B cell (primary cell): ENCODE measurements at regions not wholly inside any gene's neighbourhood (a gene's known extent, or its start where the extent isn't known, plus 50 kb on each side); places are given as distances from the start of the nearest gene placed in this dataset.

Source experiments
- ATAC-seq: fragments of 200-7000 bp; cut with Tn5 transposase; one replicate; pipeline ENCODE4 v1.10.0; 2021; ENCODE audit warnings: low read depth, mild to moderate bottlenecking, moderate number of reproducible peaks, moderate library complexity
- CTCF ChIA-PET: fragments of 350-600 bp; sonication (Branson Sonifier 250); formaldehyde crosslinking; loops from one replicate; lab custom pipeline; 2021; ENCODE audit warnings: antibody characterized with exemption, inconsistent platforms; lab: Charles Lee
- POLR2A ChIA-PET: fragments of 350-600 bp; sonication (Branson Sonifier 250); formaldehyde crosslinking; loops from one replicate; lab custom pipeline; 2021; ENCODE audit warnings: antibody characterized with exemption; lab: Charles Lee
- DNase-seq: peaks from one replicate; pipeline ENCODE4 v3.0.0; 2013
- H2AFZ ChIP-seq: 2 replicates; pipeline ENCODE4 v1.6.1; 2012; ENCODE audit warnings: mild to moderate bottlenecking, low read depth, low read length; ENCODE audit not compliant: insufficient read depth, poor library complexity, severe bottlenecking
- H3K27ac ChIP-seq, 2 donors: 1 replicate in 1 of 2; 2 replicates in 1 of 2; pipeline ENCODE4 v1.5.1; 2012 to 2013; ENCODE audit warnings: low read length in 2 of 2, mild to moderate bottlenecking in 2 of 2, moderate library complexity in 1 of 2
- H3K27me3 ChIP-seq, 4 experiments: fragments of 200-600 bp in 1 of 4; sonication (generic) in 1 of 4; replicated peaks in 1 of 4; 1 replicate in 2 of 4; 2 replicates in 2 of 4; pipeline versions ENCODE4 v1.6.1 to v1.7.0; 2013 to 2016; ENCODE audit warnings: low read length in 3 of 4, mild to moderate bottlenecking in 2 of 4, mixed read lengths in 1 of 4, moderate library complexity in 1 of 4; ENCODE audit not compliant: insufficient read depth in 4 of 4, control insufficient read depth in 3 of 4; ENCODE audit errors: control extremely low read depth in 1 of 4
- H3K36me3 ChIP-seq, 2 experiments: replicated peaks in 1 of 2; 1 replicate in 1 of 2; 2 replicates in 1 of 2; pipeline versions ENCODE4 v1.6.1 to v1.7.1; 2013; ENCODE audit warnings: low read length in 1 of 2; ENCODE audit not compliant: insufficient read depth in 2 of 2, control insufficient read depth in 1 of 2; ENCODE audit errors: control extremely low read depth in 1 of 2, extremely low read depth in 1 of 2
- H3K4me1 ChIP-seq, 2 donors: fragments of 200-600 bp in 1 of 2; sonication (generic) in 1 of 2; 1 replicate in 1 of 2; 2 replicates in 1 of 2; pipeline versions ENCODE4 v1.5.1 to v1.6.1; 2013 to 2017; ENCODE audit warnings: low read length in 2 of 2; ENCODE audit not compliant: control insufficient read depth in 2 of 2, insufficient read depth in 2 of 2
- H3K4me2 ChIP-seq: replicated peaks from 2 replicates; pipeline ENCODE3; 2012; ENCODE audit warnings: mild to moderate bottlenecking, low read depth, low read length; ENCODE audit not compliant: poor library complexity, severe bottlenecking
- H3K4me3 ChIP-seq, 5 experiments: fragments of 200-600 bp in 1 of 5; sonication (generic) in 1 of 5; 1 replicate in 3 of 5; 2 replicates in 2 of 5; pipeline versions ENCODE4 v1.5.1 to v1.7.0; 2011 to 2016; ENCODE audit warnings: low read length in 4 of 5, mild to moderate bottlenecking in 4 of 5, low read depth in 2 of 5, control low read depth in 1 of 5, moderate library complexity in 1 of 5; ENCODE audit not compliant: insufficient read depth in 1 of 5; ENCODE audit errors: control extremely low read depth in 1 of 5, extremely low read depth in 1 of 5
- H3K79me2 ChIP-seq: fragments of 200-600 bp; sonication (generic); one replicate; pipeline ENCODE4 v1.6.0; 2016; ENCODE audit warnings: low read length; ENCODE audit not compliant: control insufficient read depth, insufficient read depth
- H3K9ac ChIP-seq: fragments of 200-600 bp; sonication (generic); 2 replicates; pipeline ENCODE4 v1.6.1; 2017; ENCODE audit warnings: mild to moderate bottlenecking, low read length, moderate library complexity
- H3K9me3 ChIP-seq, 3 donors: one replicate each; pipeline versions ENCODE4 v1.6.1 to v1.7.1; 2013; ENCODE audit warnings: low read length in 2 of 3; ENCODE audit not compliant: control insufficient read depth in 2 of 3, insufficient read depth in 1 of 3; ENCODE audit errors: control extremely low read depth in 1 of 3
- H4K20me1 ChIP-seq: 2 replicates; pipeline ENCODE4 v1.6.0; 2012; ENCODE audit warnings: mild to moderate bottlenecking, low read length; ENCODE audit not compliant: insufficient read depth, control insufficient read depth, poor library complexity, severe bottlenecking
- H3K27ac Mint-ChIP-seq: one replicate; pipeline ENCODE4 v1.8.0; 2021; ENCODE audit warnings: mixed read lengths
- H3K27me3 Mint-ChIP-seq: one replicate; pipeline ENCODE4 v1.8.0; 2021; ENCODE audit warnings: mixed read lengths
- H3K4me1 Mint-ChIP-seq: one replicate; pipeline ENCODE4 v1.8.0; 2021; ENCODE audit warnings: mixed read lengths
- H3K4me3 Mint-ChIP-seq: one replicate; pipeline ENCODE4 v1.8.0; 2021; ENCODE audit warnings: mixed read lengths
- H3K9me3 Mint-ChIP-seq: one replicate; pipeline ENCODE4 v1.8.0; 2022; ENCODE audit warnings: mixed read lengths; ENCODE audit not compliant: insufficient read depth
- CTCF ChIP-seq: fragments of 200-600 bp; IDR thresholded peaks from one replicate; pipeline ENCODE4 v1.8.0; 2022; ENCODE audit warnings: antibody characterized with exemption, mild to moderate bottlenecking
- EZH2 ChIP-seq: IDR thresholded peaks from 2 replicates; pipeline ENCODE4 v1.6.1; 2012; ENCODE audit warnings: borderline replicate concordance, low read depth, mild to moderate bottlenecking, moderate library complexity, low read length; ENCODE audit not compliant: insufficient read depth, poor library complexity, severe bottlenecking
- WGBS: methylation state at CpG from one replicate; pipeline ENCODE4 v1.1.5; 2013; ENCODE audit warnings: missing lambda C conversion rate; ENCODE audit not compliant: insufficient coverage; 5-methylcytosine and 5-hydroxymethylcytosine counted together
- intact Hi-C: fragments of 100-400 bp; cut with micrococcal nuclease; formaldehyde crosslinking; loops from one replicate; pipeline ENCODE4 v1.10.0; 2022

- H3K79me2 ChIP-seq, result no peaks in the 10 kb centered on the region
- no peak overlapping the region for H3K27ac ChIP-seq
- no peak overlapping the region for H3K4me3 Mint-ChIP-seq
- TF ChIP-seq CTCF (no peak), EZH2 (no peak)
- no peaks in the 10 kb centered on the region for H4K20me1 ChIP-seq
- no peaks in the 10 kb centered on the region for H3K4me1 Mint-ChIP-seq
- H3K9ac ChIP-seq, result no peak overlapping the region
- no peak for DNase-seq
- H3K27me3 ChIP-seq, result no peaks in the 10 kb centered on the region
- 76% methylated on average over 2 of the region's 2 CpGs for WGBS
- H3K9me3 Mint-ChIP-seq, result no peaks in the 10 kb centered on the region
- no peak overlapping the region for H2AFZ ChIP-seq
- CTCF ChIA-PET, result no interaction called here
- H3K36me3 ChIP-seq, result no peaks in the 10 kb centered on the region
- POLR2A ChIA-PET, result no interaction called here
- H3K4me2 ChIP-seq, result no peak overlapping the region
- H3K27ac Mint-ChIP-seq, result no peak overlapping the region
- no peak overlapping the region for H3K4me3 ChIP-seq
- H3K27me3 Mint-ChIP-seq, result peaks cover 3% of the 10 kb centered on the region
- no peak for ATAC-seq
- no peaks in the 10 kb centered on the region for H3K9me3 ChIP-seq
- no peaks in the 10 kb centered on the region for H3K4me1 ChIP-seq
- intact Hi-C loops, result no loop called here
These were observed 105.0 kb upstream of the ALDH1B1 start for GRCh38 chr9:38287420-38287985.

DNA sequence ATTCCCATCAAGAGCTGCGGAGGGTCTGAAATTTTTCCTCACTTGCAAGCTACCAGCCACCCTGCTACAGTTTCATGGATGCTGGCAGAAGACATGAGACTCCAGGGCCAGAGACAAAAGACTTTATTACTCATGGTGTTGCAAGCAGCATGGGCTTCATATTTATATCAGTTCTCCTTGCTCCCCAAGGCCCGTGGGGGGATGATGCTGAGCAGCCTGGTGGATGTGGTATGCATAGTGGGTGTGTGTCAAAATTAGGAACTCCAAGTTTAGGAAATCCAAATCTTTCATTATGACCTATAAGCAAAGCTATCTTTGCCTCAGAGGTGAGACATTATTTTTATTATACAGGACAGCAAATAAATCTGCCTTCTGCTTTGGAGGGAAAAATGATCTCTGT is 105.7 kb upstream of the ALDH1B1 start:
- no peak for ATAC-seq
- no peaks in the 10 kb centered on the region for H3K27me3 Mint-ChIP-seq
- no peaks in the 10 kb centered on the region for H3K4me1 Mint-ChIP-seq
- H3K9ac ChIP-seq, result no peak overlapping the region
- no peaks in the 10 kb centered on the region for H3K9me3 Mint-ChIP-seq
- no peaks in the 10 kb centered on the region for H3K9me3 ChIP-seq
- H3K27me3 ChIP-seq, result no peaks in the 10 kb centered on the region
- intact Hi-C loops, result no loop called here
- no peaks in the 10 kb centered on the region for H4K20me1 ChIP-seq
- no peak overlapping the region for H3K27ac Mint-ChIP-seq
- no peak overlapping the region for H3K27ac ChIP-seq
- no peak overlapping the region for H2AFZ ChIP-seq
- TF ChIP-seq EZH2, result no peak
- TF ChIP-seq CTCF, result no peak
- H3K4me3 ChIP-seq, result no peak overlapping the region
- no peak overlapping the region for H3K4me3 Mint-ChIP-seq
- H3K79me2 ChIP-seq, result no peaks in the 10 kb centered on the region
- WGBS, result no CpG with 5 or more reads among the region's 2 CpGs
- ChIA-PET CTCF (no interaction called here), POLR2A (no interaction called here)
- H3K4me1 ChIP-seq, result no peaks in the 10 kb centered on the region
- no peaks in the 10 kb centered on the region for H3K36me3 ChIP-seq
- DNase-seq, result no peak
- H3K4me2 ChIP-seq, result no peak overlapping the region
